A204.1 (cell line): ENCODE measurements at regions not wholly inside any gene's neighbourhood (a gene's known extent, or its start where the extent isn't known, plus 50 kb on each side); places are given as distances from the start of the nearest gene placed in this dataset.

Experiments
- FAIRE-seq: peaks from 2 replicates; lab custom pipeline; 2012; peaks lifted over from hg19 to GRCh38; lab: Jason Lieb, UNC

- FAIRE-seq, result no peak
Measured at GRCh38 chr15:95290176-95290974, 1040.1 kb upstream of the NR2F2 start.

- peak; percentile 85 for FAIRE-seq
Measured at GRCh38 chr15:95291898-95292472, 1038.5 kb upstream of the NR2F2 start.

DNA sequence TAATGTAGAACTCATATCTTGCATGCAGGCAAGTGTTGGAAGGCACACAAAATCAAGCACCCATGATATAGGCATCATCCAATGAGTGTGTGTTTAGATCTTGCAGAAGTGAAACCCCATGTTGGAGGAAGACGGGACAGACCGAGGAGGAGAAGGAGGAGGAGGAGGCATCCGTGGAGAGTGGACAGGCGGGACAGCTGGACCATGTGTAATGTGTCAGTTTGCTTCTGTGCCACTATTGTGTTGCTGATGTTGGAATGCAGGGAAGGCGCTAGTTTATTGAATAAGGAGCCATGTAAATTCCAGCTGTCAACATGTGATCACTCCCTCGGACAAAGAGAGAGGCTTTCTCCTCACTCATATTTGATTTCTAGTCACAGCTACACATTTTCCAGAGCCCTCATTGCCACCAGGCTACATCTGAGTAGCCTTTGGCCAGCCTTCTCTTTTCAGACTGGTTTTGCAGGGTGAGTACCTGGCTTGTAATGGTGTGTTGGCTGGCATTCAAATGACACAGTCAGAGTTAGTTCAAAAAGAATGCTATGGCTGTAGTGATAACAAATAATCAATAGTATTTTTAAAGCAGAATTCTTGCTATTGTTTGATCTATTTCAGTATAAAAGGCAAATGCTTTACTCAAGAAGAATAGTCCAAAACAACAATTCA, 1037.6 kb upstream of the NR2F2 start:
- FAIRE-seq, result no peak

DNA sequence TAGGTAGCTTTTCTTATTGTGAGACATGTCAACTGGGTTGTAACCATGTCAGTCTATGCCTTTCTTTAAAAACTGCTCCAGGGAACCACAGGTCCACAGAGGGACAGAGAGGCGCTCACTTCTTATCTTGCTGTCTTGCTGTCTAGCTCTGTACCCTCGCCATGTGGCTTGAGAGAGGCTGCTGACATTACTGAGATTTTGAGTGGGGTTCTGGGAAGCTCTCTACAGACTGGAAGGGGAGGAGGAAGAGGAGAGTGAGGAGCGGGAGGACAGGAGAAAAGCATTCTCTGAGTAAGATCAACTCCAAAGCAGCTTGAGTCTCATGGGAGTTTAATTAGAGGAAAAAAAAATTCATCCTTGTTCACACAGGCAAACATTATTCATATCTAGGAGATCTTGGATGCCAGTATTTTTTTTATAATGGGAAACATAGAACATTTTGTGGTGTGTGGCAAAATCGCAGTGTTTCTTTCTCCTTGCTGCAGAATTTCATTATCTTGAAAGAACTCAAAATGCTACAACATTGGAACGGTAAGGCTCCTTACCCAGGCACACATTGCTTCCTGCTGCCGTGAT, 1037.0 kb upstream of the NR2F2 start:
- FAIRE-seq, result no peak

DNA sequence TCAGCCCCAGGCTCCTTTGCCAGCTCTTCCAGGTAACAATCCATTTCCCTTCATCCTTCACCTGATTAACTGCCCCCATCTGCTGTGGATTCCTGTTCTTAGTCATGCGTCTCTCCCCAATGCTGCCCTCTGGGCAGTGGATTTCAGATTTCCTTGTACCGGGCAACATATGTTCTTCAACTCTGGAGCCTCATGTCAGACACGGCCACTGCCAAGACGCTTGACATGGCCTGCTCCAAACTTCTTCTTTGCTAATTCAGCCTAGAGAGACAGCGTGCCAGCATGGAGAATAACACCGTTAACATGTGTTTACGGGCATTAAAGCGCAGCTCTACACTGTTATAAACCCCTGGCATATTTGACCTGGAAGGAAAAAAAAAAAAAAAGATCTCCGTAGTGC, 1035.1 kb upstream of the NR2F2 start:
- no peak for FAIRE-seq

- no peak for FAIRE-seq
Measured at GRCh38 chr15:95295896-95296625, 1034.4 kb upstream of the NR2F2 start.

DNA sequence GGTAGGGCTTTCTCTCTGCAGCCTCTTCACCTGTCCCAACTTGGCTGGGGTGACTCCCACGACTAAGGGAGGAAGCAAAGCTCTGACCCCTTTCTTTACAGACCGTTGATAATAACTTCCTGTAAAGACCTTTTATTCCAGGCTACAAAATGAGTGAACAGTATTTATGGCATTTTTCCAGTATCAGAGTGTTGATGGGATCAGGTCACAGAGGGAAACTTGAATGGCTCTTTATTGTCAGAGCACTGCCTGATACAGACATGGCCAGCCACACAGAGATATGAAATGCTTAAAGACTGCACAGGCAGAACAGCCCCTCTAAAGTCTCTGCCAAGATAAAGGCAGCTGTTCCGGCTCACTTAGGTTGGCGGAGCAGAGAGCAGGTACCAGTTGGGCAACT, 1033.9 kb upstream of the NR2F2 start:
- FAIRE-seq, result no peak

DNA sequence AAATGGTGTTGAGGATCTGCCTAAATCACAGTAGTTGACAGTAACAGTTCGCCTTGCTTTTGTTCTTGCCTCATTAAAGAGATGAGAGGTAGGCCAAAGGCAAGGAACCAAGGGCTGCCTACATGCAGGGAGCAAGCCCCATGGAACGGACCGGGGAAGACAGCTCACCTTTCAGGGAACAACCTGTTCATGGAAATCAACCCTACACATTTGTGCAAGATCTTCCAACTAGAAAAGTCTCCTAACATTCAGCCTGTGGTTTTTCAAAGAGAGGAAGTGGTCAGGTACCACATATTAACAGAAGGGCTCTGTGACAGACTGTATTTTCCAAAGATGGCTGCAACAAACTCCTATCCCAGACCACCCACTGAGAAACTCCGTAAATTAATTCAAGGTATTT, 1031.8 kb upstream of the NR2F2 start:
- FAIRE-seq, result no peak

- FAIRE-seq, result no peak
Measured at GRCh38 chr15:95300958-95301357, 1029.5 kb upstream of the NR2F2 start.

DNA sequence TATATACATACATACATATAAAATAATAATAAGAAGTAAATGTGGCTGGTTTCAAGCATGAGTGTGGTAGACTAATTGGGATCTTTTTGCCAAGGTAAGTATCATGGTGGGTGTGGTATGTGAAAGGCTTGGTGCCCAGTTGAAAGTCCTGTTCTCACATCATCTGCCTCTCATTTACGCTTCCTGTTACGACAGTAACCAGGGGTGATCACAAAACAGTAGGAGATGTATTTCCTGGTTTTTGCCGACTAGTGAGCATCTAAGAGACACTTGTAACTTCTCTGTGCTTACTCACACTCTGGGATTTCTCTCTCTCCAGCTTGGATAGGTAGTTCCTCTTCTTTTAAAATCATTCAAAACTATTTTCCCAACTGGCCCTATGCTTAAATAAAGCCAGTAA, 1028.3 kb upstream of the NR2F2 start:
- no peak for FAIRE-seq

DNA sequence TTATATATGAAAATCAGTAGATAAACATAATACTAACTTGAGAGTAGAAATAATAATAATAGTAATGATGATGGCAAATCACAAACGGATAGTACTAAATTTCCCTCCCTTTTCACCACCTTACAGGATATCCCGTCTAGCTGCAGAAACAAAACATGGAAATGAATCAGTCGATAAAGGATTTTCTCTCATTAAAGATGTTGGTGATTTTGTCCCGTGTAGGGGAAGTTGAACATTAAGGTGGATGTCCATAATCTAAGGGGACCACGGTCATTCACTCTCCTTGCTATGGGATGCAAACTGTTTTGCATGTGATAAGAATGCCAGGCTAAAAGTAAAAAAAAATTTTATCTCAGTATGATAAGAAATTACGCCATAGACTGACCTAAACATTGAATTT, 1027.7 kb upstream of the NR2F2 start:
- no peak for FAIRE-seq

DNA sequence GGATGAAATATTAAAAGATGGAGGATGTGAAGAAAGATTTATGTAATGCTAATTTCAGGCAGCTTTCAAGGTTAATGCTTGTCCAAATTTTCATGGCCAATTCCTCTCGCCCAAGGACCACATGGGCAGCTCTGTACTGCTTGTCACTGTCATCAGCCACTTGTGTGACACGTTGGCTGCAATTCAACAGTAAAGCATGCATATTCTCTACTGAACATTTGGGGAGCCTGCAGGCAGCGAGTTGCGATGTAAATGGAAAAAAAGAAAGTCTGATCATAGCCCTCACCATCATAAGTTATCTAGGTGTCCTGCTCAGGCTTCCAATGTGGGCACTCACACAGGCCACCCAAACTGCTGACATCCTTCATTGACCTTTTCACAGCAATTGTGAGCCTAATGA, 1026.8 kb upstream of the NR2F2 start:
- no peak for FAIRE-seq

DNA sequence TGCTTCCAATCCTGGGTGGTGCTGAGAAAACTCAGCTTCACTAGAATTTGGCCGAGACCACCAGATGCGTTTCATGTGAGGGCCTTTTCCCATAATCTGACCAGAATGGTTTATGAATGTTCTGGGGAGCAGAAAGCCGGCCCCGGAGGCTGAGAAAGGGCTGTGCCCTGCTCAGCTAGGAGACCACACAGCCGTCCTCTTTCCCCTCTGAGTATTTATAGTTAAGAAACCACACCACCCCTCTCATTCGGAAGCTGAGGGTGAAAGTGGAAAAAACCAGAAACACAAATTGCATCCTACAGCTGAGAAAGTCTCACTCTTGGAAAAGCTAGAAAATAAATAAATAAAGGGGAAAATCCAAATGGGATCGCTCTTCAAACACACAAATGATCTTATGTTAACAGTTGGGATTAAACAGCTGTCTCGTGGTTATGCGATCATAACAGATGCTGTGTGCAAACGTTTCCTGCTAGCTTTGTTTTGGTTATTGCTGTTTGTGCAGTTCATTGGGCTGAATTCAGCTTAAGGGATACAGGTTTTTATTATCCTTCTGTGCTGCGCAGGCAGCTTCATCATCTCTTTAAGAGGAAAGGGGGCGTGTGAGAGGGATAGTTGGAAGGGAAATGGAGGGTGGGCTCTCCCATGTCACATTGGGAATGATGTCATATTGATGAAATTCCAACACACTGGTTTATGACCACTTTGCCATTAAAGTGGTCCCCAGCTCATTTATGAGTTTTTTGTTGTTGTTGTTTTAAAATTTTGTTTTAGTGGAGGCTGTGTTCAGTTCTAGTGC, 1026.2 kb upstream of the NR2F2 start:
- FAIRE-seq, result no peak

GRCh38 chr15:95304947-95305400, 1025.5 kb upstream of the NR2F2 start:
- FAIRE-seq, result no peak

DNA sequence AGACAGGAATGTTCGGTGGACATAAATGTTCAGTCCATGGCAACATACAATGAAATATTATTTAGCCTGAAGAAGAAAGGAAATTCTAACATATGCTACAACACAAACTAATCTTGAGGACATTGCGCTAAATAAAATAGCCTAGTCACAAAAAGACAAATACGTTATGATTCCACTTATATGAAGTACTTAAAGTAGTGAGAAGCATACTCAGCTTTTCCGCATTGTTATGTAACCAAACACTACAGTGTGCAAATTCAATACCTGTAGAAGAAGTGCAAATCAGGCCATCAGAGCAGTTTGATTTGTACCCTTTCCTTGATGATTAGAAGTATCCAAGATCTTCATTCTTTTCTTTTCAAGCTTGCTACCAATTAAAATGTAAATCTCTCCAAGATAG, 1023.4 kb upstream of the NR2F2 start:
- FAIRE-seq, result no peak

DNA sequence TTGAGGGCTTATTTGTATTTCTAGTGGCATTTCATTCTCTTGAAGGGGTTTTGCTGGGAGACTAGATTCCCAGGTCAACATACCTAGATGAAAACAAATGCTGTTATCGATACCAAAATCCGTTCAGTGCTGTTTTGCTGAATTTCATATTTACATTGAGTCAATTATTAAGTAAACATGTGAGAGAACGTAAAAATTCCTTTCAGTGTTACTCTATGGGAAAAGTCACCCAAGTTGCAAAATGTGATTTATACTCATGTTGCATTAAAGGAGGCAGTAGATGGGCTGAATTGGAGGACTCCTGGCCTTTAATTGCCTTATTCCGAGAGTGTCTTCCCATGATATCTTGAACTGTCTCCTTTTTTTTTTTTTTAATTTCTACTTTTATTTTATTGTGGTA, 1011.3 kb upstream of the NR2F2 start:
- FAIRE-seq, result no peak

DNA sequence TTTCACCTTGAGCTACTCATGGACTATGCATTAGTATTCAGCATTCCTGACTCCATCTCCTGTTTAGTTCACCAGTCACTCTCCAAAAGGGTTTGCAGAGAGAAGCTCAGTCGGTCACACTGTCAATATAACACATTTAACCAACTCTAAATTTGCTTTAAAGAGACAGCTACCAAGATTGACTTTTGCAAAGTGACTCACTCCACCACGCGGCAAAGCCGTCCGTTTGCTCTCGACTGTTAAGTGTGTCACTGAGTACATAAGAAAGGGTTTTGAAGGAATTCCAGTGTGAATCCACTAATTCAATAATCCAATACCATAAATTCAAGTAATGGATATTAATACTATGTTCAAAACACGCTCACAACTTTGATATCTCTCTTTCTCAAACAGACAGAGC, 1006.7 kb upstream of the NR2F2 start:
- FAIRE-seq, result no peak

GRCh38 chr15:95324656-95325055, 1005.8 kb upstream of the NR2F2 start:
- FAIRE-seq, result no peak

- FAIRE-seq, result no peak
Measured at GRCh38 chr15:95325763-95326404, 1004.6 kb upstream of the NR2F2 start.

DNA sequence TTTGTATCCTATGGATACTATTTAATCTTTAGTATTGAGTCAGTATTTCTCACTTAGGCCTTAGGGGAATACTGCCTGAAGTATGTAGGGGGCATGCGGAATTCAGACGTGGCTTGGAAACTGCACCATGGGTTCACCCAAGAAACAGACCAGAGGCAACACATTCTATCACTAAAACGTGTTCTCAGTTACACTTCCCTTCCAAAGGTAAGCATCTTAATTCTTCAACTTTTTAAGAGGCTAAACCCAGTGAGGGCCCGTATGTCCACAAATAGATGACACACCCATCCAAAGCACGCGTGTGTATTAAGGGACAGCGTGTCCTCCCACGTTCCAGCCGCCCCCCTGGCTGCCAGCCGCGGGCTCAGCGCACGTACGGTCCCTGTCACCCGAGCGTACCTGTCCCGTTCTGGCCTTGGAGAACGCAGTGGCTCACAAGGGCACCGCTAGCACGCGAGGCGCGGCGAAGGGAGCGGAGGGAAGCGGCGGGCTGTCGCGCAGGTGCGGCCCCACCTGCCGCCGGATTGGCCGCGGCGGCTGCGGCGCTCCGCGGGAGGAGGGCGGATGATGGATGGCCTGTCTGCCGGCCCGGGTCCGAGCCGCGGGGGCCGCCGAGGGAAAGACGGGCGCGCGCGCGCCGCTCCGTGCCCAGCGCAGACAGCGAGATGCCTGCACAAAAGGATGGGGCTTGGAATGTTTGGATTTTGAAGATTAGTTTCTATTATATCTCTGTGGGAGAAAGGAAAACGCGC, 1003.9 kb upstream of the NR2F2 start:
- no peak for FAIRE-seq

- no peak for FAIRE-seq
Measured at GRCh38 chr15:95327183-95327525, 1003.3 kb upstream of the NR2F2 start.
